ENCODE measurements at regions not wholly inside any gene's neighbourhood (a gene's known extent, or its start where the extent isn't known, plus 50 kb on each side); places are given as distances from the start of the nearest gene placed in this dataset.

GRCh38 chr6:140069576-140069975, 695.1 kb upstream of the CITED2 start:
- TF ChIP-seq, protein P1, sequence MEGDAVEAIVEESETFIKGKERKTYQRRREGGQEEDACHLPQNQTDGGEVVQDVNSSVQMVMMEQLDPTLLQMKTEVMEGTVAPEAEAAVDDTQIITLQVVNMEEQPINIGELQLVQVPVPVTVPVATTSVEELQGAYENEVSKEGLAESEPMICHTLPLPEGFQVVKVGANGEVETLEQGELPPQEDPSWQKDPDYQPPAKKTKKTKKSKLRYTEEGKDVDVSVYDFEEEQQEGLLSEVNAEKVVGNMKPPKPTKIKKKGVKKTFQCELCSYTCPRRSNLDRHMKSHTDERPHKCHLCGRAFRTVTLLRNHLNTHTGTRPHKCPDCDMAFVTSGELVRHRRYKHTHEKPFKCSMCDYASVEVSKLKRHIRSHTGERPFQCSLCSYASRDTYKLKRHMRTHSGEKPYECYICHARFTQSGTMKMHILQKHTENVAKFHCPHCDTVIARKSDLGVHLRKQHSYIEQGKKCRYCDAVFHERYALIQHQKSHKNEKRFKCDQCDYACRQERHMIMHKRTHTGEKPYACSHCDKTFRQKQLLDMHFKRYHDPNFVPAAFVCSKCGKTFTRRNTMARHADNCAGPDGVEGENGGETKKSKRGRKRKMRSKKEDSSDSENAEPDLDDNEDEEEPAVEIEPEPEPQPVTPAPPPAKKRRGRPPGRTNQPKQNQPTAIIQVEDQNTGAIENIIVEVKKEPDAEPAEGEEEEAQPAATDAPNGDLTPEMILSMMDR (IDR thresholded peaks at IDR 0.05), result no peak
- no peak for TF ChIP-seq POLR2A (IDR thresholded peaks at IDR 0.05)
